Ureter (tissue), 1 donor: ENCODE measurements at regions not wholly inside any gene's neighbourhood (a gene's known extent, or its start where the extent isn't known, plus 50 kb on each side); places are given as distances from the start of the nearest gene placed in this dataset.

ENCODE experiments used
- DNase-seq: peaks from one replicate; pipeline ENCODE4 v3.0.0-alpha.2; 2020; ENCODE audit warnings: low spot score
- donor health status: DM: yes; HTN: yes; CAD: no.

- DNase-seq: no peak
These were observed 601.0 kb upstream of the ACO1 start for GRCh38 chr9:31783491-31783890.

GRCh38 chr9:31790720-31791119 lies 593.7 kb upstream of the ACO1 start:
- DNase-seq: no peak

GRCh38 chr9:31799953-31800609 lies 584.4 kb upstream of the ACO1 start:
- DNase-seq: no peak

GRCh38 chr9:31807574-31808256 lies 576.7 kb upstream of the ACO1 start:
- no peak for DNase-seq

- no peak for DNase-seq
These were observed 575.7 kb upstream of the ACO1 start for GRCh38 chr9:31808766-31809165.

GRCh38 chr9:31820426-31820825 lies 564.0 kb upstream of the ACO1 start:
- no peak for DNase-seq

GRCh38 chr9:31821583-31821982 lies 562.9 kb upstream of the ACO1 start:
- DNase-seq: no peak

- DNase-seq: no peak
These were observed 561.1 kb upstream of the ACO1 start for GRCh38 chr9:31823365-31823764.

GRCh38 chr9:31824860-31825259 lies 559.6 kb upstream of the ACO1 start:
- DNase-seq: no peak

GRCh38 chr9:31837211-31837610 lies 547.2 kb upstream of the ACO1 start:
- no peak for DNase-seq

GRCh38 chr9:31839273-31839672 lies 545.2 kb upstream of the ACO1 start:
- DNase-seq: no peak

GRCh38 chr9:31840702-31841101 lies 543.7 kb upstream of the ACO1 start:
- DNase-seq: no peak

GRCh38 chr9:31847963-31848362 lies 536.5 kb upstream of the ACO1 start:
- DNase-seq: no peak

GRCh38 chr9:31848505-31849285 lies 535.7 kb upstream of the ACO1 start:
- DNase-seq: no peak

GRCh38 chr9:31854187-31854586 lies 530.3 kb upstream of the ACO1 start:
- DNase-seq: no peak

GRCh38 chr9:31868830-31869229 lies 515.6 kb upstream of the ACO1 start:
- DNase-seq: no peak

- no peak for DNase-seq
These were observed 514.2 kb upstream of the ACO1 start for GRCh38 chr9:31870276-31870675.

- DNase-seq: no peak
These were observed 510.7 kb upstream of the ACO1 start for GRCh38 chr9:31873722-31874121.

- no peak for DNase-seq
These were observed 490.4 kb upstream of the ACO1 start for GRCh38 chr9:31894008-31894407.

GRCh38 chr9:31908158-31908890 lies 476.1 kb upstream of the ACO1 start:
- DNase-seq: no peak

GRCh38 chr9:31908891-31909480 lies 475.5 kb upstream of the ACO1 start:
- no peak for DNase-seq

GRCh38 chr9:31912636-31913035 lies 471.8 kb upstream of the ACO1 start:
- no peak for DNase-seq
